ENCODE measurements at regions not wholly inside any gene's neighbourhood (a gene's known extent, or its start where the extent isn't known, plus 50 kb on each side); places are given as distances from the start of the nearest gene placed in this dataset.

GRCh38 chr19:30161021-30161655 is 211.0 kb upstream of the ZNF536 start:
- WGBS, 4 donors = 75 to 84% (median 78%) methylated on average over 7 of the region's 7 CpGs
- Histone ChIP-seq H3K9me3 (no peaks in the 10 kb centered on the region), H3K4me3 (no peak overlapping the region), H3K27me3 (peaks cover 0 to 3% (median 0%) of the 10 kb centered on the region in 9 donors), H3K36me3 (no peaks in the 10 kb centered on the region), H3K27ac (no peak overlapping the region), H3K4me1 (no peaks in the 10 kb centered on the region)
- DNase-seq (no peak), ATAC-seq (no peak)
- intact Hi-C loops (cut with DNase I) = no loop called here
- no peak for TF ChIP-seq POLR2A (IDR thresholded peaks at IDR 0.05)

- Histone ChIP-seq H3K36me3 (no peaks in the 10 kb centered on the region), H3K27ac (no peak overlapping the region), H3K4me1 (no peaks in the 10 kb centered on the region), H3K4me3 (no peak overlapping the region), H3K9me3 (no peaks in the 10 kb centered on the region), H3K27me3 (peaks cover 0 to 3% (median 0%) of the 10 kb centered on the region in 9 donors)
- WGBS, 4 donors = 66 to 85% (median 81%) methylated on average over 5 of the region's 5 CpGs
- intact Hi-C loops (cut with DNase I) = no loop called here
- no peak for TF ChIP-seq CTCF (IDR thresholded peaks at IDR 0.05)
- DNase-seq (no peak), ATAC-seq (no peak)
Measured at GRCh38 chr19:30161770-30162169, 210.4 kb upstream of the ZNF536 start.

GRCh38 chr19:30162718-30163117 is 209.5 kb upstream of the ZNF536 start:
- Histone ChIP-seq H3K4me3 (no peak overlapping the region), H3K9me3 (no peaks in the 10 kb centered on the region), H3K27me3 (peaks cover 0 to 3% (median 0%) of the 10 kb centered on the region in 9 donors), H3K4me1 (no peaks in the 10 kb centered on the region), H3K27ac (no peak overlapping the region), H3K36me3 (no peaks in the 10 kb centered on the region)
- TF ChIP-seq POLR2A (IDR thresholded peaks at IDR 0.05) (no peak), CTCF (IDR thresholded peaks at IDR 0.05) (no peak)
- intact Hi-C loops (cut with DNase I) = no loop called here
- ATAC-seq (no peak), DNase-seq (no peak)
- 77 to 84% (median 83%) methylated on average over 5 of the region's 5 CpGs for WGBS, 4 donors

- TF ChIP-seq CTCF (IDR thresholded peaks at IDR 0.05) (no peak), POLR2A (IDR thresholded peaks at IDR 0.05) (no peak)
- Histone ChIP-seq H3K36me3 (no peaks in the 10 kb centered on the region), H3K27me3 (peaks cover 0 to 3% (median 0%) of the 10 kb centered on the region in 9 donors), H3K4me3 (no peak overlapping the region), H3K9me3 (no peaks in the 10 kb centered on the region), H3K27ac (no peak overlapping the region), H3K4me1 (no peaks in the 10 kb centered on the region)
- WGBS, 4 donors = 29 to 44% (median 39%) methylated on average over 7 of the region's 7 CpGs
- intact Hi-C loops (cut with DNase I) = no loop called here
- ATAC-seq (peak in 3 of 4 donors; percentile 47 to 63 (median 47)), DNase-seq (peak in 2 of 5 donors; percentile 47 to 55)
Measured at GRCh38 chr19:30163663-30164062, 208.5 kb upstream of the ZNF536 start.

Data from heart left ventricle (tissue), 16 donors.